Duodenal mucosa (tissue), 2 donors: ENCODE measurements at regions not wholly inside any gene's neighbourhood (a gene's known extent, or its start where the extent isn't known, plus 50 kb on each side); places are given as distances from the start of the nearest gene placed in this dataset.

ENCODE experiments used
- H3K27ac ChIP-seq: one replicate; pipeline ENCODE4 v1.7.0; 2013; ENCODE audit warnings: low read depth, low read length
- H3K27me3 ChIP-seq, 2 donors: one replicate each; pipeline ENCODE4 v1.7.0; 2013; ENCODE audit warnings: low read length in 2 of 2, control low read depth in 1 of 2; ENCODE audit not compliant: insufficient read depth in 2 of 2, control insufficient read depth in 1 of 2
- H3K36me3 ChIP-seq, 2 donors: one replicate each; pipeline ENCODE4 v1.7.0; 2013; ENCODE audit warnings: low read length in 2 of 2, control low read depth in 1 of 2; ENCODE audit not compliant: insufficient read depth in 2 of 2, control insufficient read depth in 1 of 2
- H3K4me1 ChIP-seq, 2 donors: one replicate each; pipeline ENCODE4 v1.7.0; 2013; ENCODE audit warnings: low read length in 2 of 2, control low read depth in 1 of 2; ENCODE audit not compliant: insufficient read depth in 2 of 2, control insufficient read depth in 1 of 2
- H3K4me3 ChIP-seq, 2 donors: one replicate each; pipeline ENCODE4 v1.7.0; 2013; ENCODE audit warnings: low read length in 2 of 2, low read depth in 1 of 2
- H3K9ac ChIP-seq, 2 donors: one replicate each; pipeline ENCODE4 v1.7.0; 2013; ENCODE audit warnings: low read length in 2 of 2, low read depth in 1 of 2
- H3K9me3 ChIP-seq, 2 donors: one replicate each; pipeline ENCODE4 v1.7.0; 2013; ENCODE audit warnings: low read length in 2 of 2, control low read depth in 1 of 2; ENCODE audit not compliant: control insufficient read depth in 1 of 2

- Histone ChIP-seq H3K9ac (no peak overlapping the region), H3K36me3 (no peaks in the 10 kb centered on the region), H3K4me1 (no peaks in the 10 kb centered on the region), H3K27me3 (no peaks in the 10 kb centered on the region), H3K27ac (no peak overlapping the region), H3K4me3 (no peak overlapping the region), H3K9me3 (no peaks in the 10 kb centered on the region)
Observed at GRCh38 chr6:33924681-33925080, 120.9 kb upstream of the MLN start.

- H3K27ac ChIP-seq, result no peak overlapping the region
- no peaks in the 10 kb centered on the region for H3K27me3 ChIP-seq
- H3K36me3 ChIP-seq, result no peaks in the 10 kb centered on the region
- H3K9me3 ChIP-seq, result no peaks in the 10 kb centered on the region
- H3K4me3 ChIP-seq, result no peak overlapping the region
- no peak overlapping the region for H3K9ac ChIP-seq
- no peaks in the 10 kb centered on the region for H3K4me1 ChIP-seq
Observed at GRCh38 chr6:33923857-33924514, 120.2 kb upstream of the MLN start.

GRCh38 chr6:33921745-33922144, 117.9 kb upstream of the MLN start:
- H3K4me3 ChIP-seq, result no peak overlapping the region

GRCh38 chr6:33918175-33918695, 114.4 kb upstream of the MLN start:
- no peaks in the 10 kb centered on the region for H3K27me3 ChIP-seq
- H3K9ac ChIP-seq, result no peak overlapping the region
- H3K9me3 ChIP-seq, result no peaks in the 10 kb centered on the region
- H3K27ac ChIP-seq, result no peak overlapping the region
- H3K4me3 ChIP-seq, result no peak overlapping the region
- peaks cover 0 to 12% of the 10 kb centered on the region in 2 donors for H3K4me1 ChIP-seq
- no peaks in the 10 kb centered on the region for H3K36me3 ChIP-seq

More at GRCh38 chr6:33921745-33922144, 117.9 kb upstream of the MLN start:
- Histone ChIP-seq H3K27me3 (no peaks in the 10 kb centered on the region), H3K9me3 (no peaks in the 10 kb centered on the region), H3K27ac (no peak overlapping the region), H3K9ac (no peak overlapping the region), H3K4me1 (no peaks in the 10 kb centered on the region), H3K36me3 (no peaks in the 10 kb centered on the region)

GRCh38 chr6:33915134-33915533, 111.3 kb upstream of the MLN start:
- H3K4me1 ChIP-seq, result peaks cover 0 to 12% of the 10 kb centered on the region in 2 donors
- H3K9me3 ChIP-seq, result no peaks in the 10 kb centered on the region
- H3K27me3 ChIP-seq, result no peaks in the 10 kb centered on the region
- no peak overlapping the region for H3K9ac ChIP-seq
- no peak overlapping the region for H3K27ac ChIP-seq
- no peaks in the 10 kb centered on the region for H3K36me3 ChIP-seq
- H3K4me3 ChIP-seq, result peak overlapping the region in 1 of 2 donors; percentile 32

- Histone ChIP-seq H3K4me3 (peak overlapping the region in 1 of 2 donors; percentile 32), H3K9ac (no peak overlapping the region), H3K36me3 (no peaks in the 10 kb centered on the region), H3K27ac (no peak overlapping the region), H3K27me3 (no peaks in the 10 kb centered on the region), H3K9me3 (no peaks in the 10 kb centered on the region), H3K4me1 (peaks cover 0 to 12% of the 10 kb centered on the region in 2 donors)
Observed at GRCh38 chr6:33914645-33915044, 110.8 kb upstream of the MLN start.

GRCh38 chr6:33912195-33912594, 108.4 kb upstream of the MLN start:
- H3K27ac ChIP-seq, result no peak overlapping the region
- no peaks in the 10 kb centered on the region for H3K9me3 ChIP-seq
- no peaks in the 10 kb centered on the region for H3K27me3 ChIP-seq
- H3K36me3 ChIP-seq, result no peaks in the 10 kb centered on the region
- H3K4me3 ChIP-seq, result no peak overlapping the region
- H3K9ac ChIP-seq, result no peak overlapping the region
- peaks cover 12 to 26% of the 10 kb centered on the region in 2 donors for H3K4me1 ChIP-seq

- Histone ChIP-seq H3K36me3 (no peaks in the 10 kb centered on the region), H3K9ac (no peak overlapping the region), H3K4me3 (no peak overlapping the region), H3K27ac (no peak overlapping the region), H3K4me1 (peaks cover 19 to 30% of the 10 kb centered on the region in 2 donors), H3K9me3 (no peaks in the 10 kb centered on the region), H3K27me3 (no peaks in the 10 kb centered on the region)
Observed at GRCh38 chr6:33911488-33911887, 107.7 kb upstream of the MLN start.

- Histone ChIP-seq H3K27ac (no peak overlapping the region), H3K9ac (no peak overlapping the region), H3K27me3 (no peaks in the 10 kb centered on the region), H3K9me3 (no peaks in the 10 kb centered on the region), H3K36me3 (no peaks in the 10 kb centered on the region), H3K4me1 (peaks cover 28 to 33% of the 10 kb centered on the region in 2 donors), H3K4me3 (no peak overlapping the region)
Observed at GRCh38 chr6:33910594-33910993, 106.8 kb upstream of the MLN start.

- no peaks in the 10 kb centered on the region for H3K9me3 ChIP-seq
- no peak overlapping the region for H3K4me3 ChIP-seq
- no peaks in the 10 kb centered on the region for H3K27me3 ChIP-seq
- no peaks in the 10 kb centered on the region for H3K36me3 ChIP-seq
- peaks cover 33 to 35% of the 10 kb centered on the region in 2 donors for H3K4me1 ChIP-seq
- no peak overlapping the region for H3K9ac ChIP-seq
- no peak overlapping the region for H3K27ac ChIP-seq
Observed at GRCh38 chr6:33909737-33910136, 105.9 kb upstream of the MLN start.
